Ishikawa (cell line): ENCODE measurements at regions not wholly inside any gene's neighbourhood (a gene's known extent, or its start where the extent isn't known, plus 50 kb on each side); places are given as distances from the start of the nearest gene placed in this dataset.

Experiments
- CEBPB ChIP-seq: IDR thresholded peaks from 2 replicates; pipeline ENCODE4 v1.6.1; 2012
- CREB1 ChIP-seq: IDR thresholded peaks from 2 replicates; pipeline ENCODE4 v1.6.1; 2012; ENCODE audit warnings: low read depth
- EP300 ChIP-seq: IDR thresholded peaks from 2 replicates; pipeline ENCODE4 v1.6.1; 2012; ENCODE audit warnings: borderline replicate concordance
- FOXM1 ChIP-seq: IDR thresholded peaks from 2 replicates; pipeline ENCODE4 v1.6.1; 2012; ENCODE audit warnings: low read depth, borderline replicate concordance
- MAX ChIP-seq: IDR thresholded peaks from 2 replicates; pipeline ENCODE4 v1.6.1; 2012
- RAD21 ChIP-seq: IDR thresholded peaks from 2 replicates; pipeline ENCODE4 v1.6.1; 2012; ENCODE audit warnings: low read depth
- REST ChIP-seq: IDR thresholded peaks from 2 replicates; pipeline ENCODE4 v1.6.1; 2012; ENCODE audit warnings: low read depth, mild to moderate bottlenecking
- TAF1 ChIP-seq: IDR thresholded peaks from 2 replicates; pipeline ENCODE4 v1.6.1; 2012; ENCODE audit warnings: low read depth, mild to moderate bottlenecking
- TCF12 ChIP-seq: IDR thresholded peaks from 2 replicates; pipeline ENCODE4 v1.6.1; 2012; ENCODE audit warnings: low read depth
- TEAD4 ChIP-seq: IDR thresholded peaks from 2 replicates; pipeline ENCODE4 v1.6.1; 2012
- YY1 ChIP-seq: IDR thresholded peaks from 2 replicates; pipeline ENCODE4 v1.6.1; 2012; ENCODE audit warnings: low read depth
- ZBTB7A ChIP-seq: IDR thresholded peaks from 2 replicates; pipeline ENCODE4 v1.6.1; 2012; ENCODE audit warnings: low read depth

GRCh38 chr4:130648570-130648969 is 1552.6 kb downstream of the C4orf33 start:
- TF ChIP-seq YY1 (no peak), EP300 (no peak), REST (no peak), ZBTB7A (no peak), RAD21 (no peak), CEBPB (no peak), CREB1 (no peak), TCF12 (no peak), TAF1 (no peak), TEAD4 (no peak), FOXM1 (no peak), MAX (no peak)
